Progenitor cell of endocrine pancreas (in vitro differentiated cells): ENCODE measurements at regions not wholly inside any gene's neighbourhood (a gene's known extent, or its start where the extent isn't known, plus 50 kb on each side); places are given as distances from the start of the nearest gene placed in this dataset.

Source experiments
- DNase-seq: peaks from one replicate; pipeline ENCODE4 v3.0.0; 2021; ENCODE audit warnings: low spot score; ENCODE audit not compliant: unreplicated experiment
- H3K27ac Mint-ChIP-seq: 2 replicates; pipeline ENCODE4 v1.8.0; 2021; ENCODE audit warnings: mild to moderate bottlenecking, moderate library complexity, mixed read lengths
- H3K27me3 Mint-ChIP-seq: 2 replicates; pipeline ENCODE4 v1.8.0; 2021; ENCODE audit warnings: mixed read lengths
- H3K36me3 Mint-ChIP-seq: 2 replicates; pipeline ENCODE4 v1.8.0; 2022; ENCODE audit warnings: mixed read lengths; ENCODE audit not compliant: insufficient read depth
- H3K4me1 Mint-ChIP-seq: 2 replicates; pipeline ENCODE4 v1.8.0; 2021; ENCODE audit warnings: low read depth, mixed read lengths
- H3K4me3 Mint-ChIP-seq: 2 replicates; pipeline ENCODE4 v1.8.0; 2021; ENCODE audit warnings: low read depth, mild to moderate bottlenecking, moderate library complexity, mixed read lengths
- H3K9me3 Mint-ChIP-seq: 2 replicates; pipeline ENCODE4 v1.8.0; 2021; ENCODE audit warnings: low read depth, mixed read lengths
- TF ChIP-seq, protein P1 (sequence below): fragments of 200-600 bp; sonication (generic); IDR thresholded peaks from one replicate; pipeline ENCODE4 v1.5.0; 2021; ENCODE audit warnings: antibody characterized with exemption, mild to moderate bottlenecking; ENCODE audit not compliant: unreplicated experiment

DNA sequence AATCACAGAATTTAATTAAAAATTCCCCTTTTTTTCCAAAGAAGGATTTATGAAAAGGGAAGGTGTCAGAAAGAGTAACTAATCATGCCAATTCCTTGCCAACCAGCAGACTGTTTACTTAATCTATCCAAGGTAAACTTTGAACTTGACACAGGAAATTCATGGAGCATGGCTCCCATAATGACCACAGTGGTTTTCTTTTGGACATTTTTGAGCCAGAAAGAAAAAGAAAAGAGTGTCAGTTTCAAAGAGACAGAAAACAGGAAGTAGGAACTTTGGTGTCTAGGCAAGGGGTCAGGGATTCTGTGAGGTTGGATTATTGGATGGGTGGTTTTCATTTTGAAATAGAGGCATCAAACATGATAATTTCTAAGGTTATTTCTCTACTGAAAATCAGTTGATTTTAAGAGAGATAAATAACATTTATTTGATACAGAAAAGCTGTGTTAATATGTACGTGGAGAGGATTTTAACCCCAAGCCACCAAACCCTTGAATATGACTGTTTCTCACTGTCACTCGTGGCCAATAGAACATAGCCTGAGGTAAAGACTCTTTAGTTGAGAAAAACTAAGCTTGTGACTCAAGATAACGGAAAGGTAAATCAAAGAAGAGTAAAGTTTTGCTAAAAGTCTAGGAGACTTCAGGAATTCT lies 196.1 kb downstream of the TTC6 start:
- peak overlapping the region; percentile 33 for H3K27ac Mint-ChIP-seq
- DNase-seq = no peak
- H3K9me3 Mint-ChIP-seq = no peaks in the 10 kb centered on the region
- TF ChIP-seq, protein P1, sequence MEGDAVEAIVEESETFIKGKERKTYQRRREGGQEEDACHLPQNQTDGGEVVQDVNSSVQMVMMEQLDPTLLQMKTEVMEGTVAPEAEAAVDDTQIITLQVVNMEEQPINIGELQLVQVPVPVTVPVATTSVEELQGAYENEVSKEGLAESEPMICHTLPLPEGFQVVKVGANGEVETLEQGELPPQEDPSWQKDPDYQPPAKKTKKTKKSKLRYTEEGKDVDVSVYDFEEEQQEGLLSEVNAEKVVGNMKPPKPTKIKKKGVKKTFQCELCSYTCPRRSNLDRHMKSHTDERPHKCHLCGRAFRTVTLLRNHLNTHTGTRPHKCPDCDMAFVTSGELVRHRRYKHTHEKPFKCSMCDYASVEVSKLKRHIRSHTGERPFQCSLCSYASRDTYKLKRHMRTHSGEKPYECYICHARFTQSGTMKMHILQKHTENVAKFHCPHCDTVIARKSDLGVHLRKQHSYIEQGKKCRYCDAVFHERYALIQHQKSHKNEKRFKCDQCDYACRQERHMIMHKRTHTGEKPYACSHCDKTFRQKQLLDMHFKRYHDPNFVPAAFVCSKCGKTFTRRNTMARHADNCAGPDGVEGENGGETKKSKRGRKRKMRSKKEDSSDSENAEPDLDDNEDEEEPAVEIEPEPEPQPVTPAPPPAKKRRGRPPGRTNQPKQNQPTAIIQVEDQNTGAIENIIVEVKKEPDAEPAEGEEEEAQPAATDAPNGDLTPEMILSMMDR = no peak
- H3K4me1 Mint-ChIP-seq = peaks cover 9% of the 10 kb centered on the region
- peaks cover 7% of the 10 kb centered on the region for H3K36me3 Mint-ChIP-seq
- H3K4me3 Mint-ChIP-seq = no peak overlapping the region
- no peaks in the 10 kb centered on the region for H3K27me3 Mint-ChIP-seq

GRCh38 chr14:37792124-37792523 lies 196.7 kb downstream of the TTC6 start:
- DNase-seq = no peak
- Mint-ChIP-seq H3K36me3 (peaks cover 9% of the 10 kb centered on the region), H3K27ac (no peak overlapping the region), H3K4me3 (no peak overlapping the region), H3K27me3 (no peaks in the 10 kb centered on the region), H3K9me3 (no peaks in the 10 kb centered on the region), H3K4me1 (peaks cover 11% of the 10 kb centered on the region)
- TF ChIP-seq, protein P1 = no peak

DNA sequence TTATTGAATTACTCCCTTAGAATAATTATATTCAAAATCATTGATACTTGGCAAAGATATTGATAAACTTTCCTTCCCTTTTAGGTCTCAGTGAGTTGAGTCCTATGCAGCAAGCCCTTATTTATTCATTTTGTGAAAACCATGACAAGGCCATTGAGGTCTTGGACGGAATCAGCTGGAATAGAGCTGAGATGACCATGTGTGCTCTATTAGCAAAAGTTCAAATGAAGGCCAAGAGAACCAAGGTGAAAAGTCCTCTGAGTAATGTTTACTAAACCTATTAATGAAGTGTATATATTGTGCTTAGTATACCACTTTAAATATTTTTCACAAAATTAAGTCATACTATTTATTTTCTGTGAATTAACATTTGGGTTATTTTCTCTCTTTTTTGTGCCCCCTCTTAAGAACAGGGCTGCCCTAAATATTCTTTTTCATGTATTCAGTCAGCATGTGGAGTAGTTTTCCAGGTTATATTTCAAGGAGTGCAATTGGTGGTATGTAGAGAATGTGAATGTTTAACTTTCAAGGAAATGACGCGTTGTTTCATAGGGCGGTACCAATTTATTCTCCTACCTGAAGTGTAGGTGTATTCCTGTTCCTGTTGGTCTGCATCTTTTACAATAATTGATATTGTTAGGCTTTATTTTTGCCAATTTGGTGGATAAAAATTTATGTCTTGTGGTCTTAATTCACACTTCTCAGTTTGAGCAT lies 201.4 kb downstream of the TTC6 start:
- no peak for DNase-seq
- no peaks in the 10 kb centered on the region for H3K9me3 Mint-ChIP-seq
- peaks cover 13% of the 10 kb centered on the region for H3K4me1 Mint-ChIP-seq
- TF ChIP-seq, protein P1 = no peak
- H3K27me3 Mint-ChIP-seq = no peaks in the 10 kb centered on the region
- H3K4me3 Mint-ChIP-seq = no peak overlapping the region
- no peak overlapping the region for H3K27ac Mint-ChIP-seq
- peaks cover 26% of the 10 kb centered on the region for H3K36me3 Mint-ChIP-seq

- Mint-ChIP-seq H3K36me3 (peaks cover 26% of the 10 kb centered on the region), H3K4me3 (no peak overlapping the region), H3K4me1 (peaks cover 13% of the 10 kb centered on the region), H3K9me3 (no peaks in the 10 kb centered on the region), H3K27me3 (no peaks in the 10 kb centered on the region), H3K27ac (no peak overlapping the region)
- TF ChIP-seq, protein P1 = no peak
- DNase-seq = no peak
Measured at GRCh38 chr14:37797675-37798074, 202.2 kb downstream of the TTC6 start.

DNA sequence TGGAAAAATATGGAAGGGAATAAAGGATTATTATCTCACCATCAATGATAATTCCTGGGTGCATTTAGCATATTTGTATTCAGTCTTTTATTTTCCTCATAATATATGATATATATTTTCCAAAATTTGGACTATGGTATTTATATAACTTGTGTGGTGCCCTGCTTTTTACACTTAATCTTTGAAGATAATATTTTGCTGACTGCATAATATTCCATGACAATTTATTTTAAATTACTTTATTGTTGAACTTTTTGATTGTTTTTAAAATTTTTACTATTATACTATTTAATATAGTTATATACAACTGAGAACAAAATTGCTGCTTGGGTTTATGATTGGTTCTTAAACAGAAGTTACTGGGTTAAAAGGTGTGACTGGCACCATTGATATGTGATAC lies 212.3 kb downstream of the TTC6 start:
- Mint-ChIP-seq H3K27me3 (no peaks in the 10 kb centered on the region), H3K27ac (no peak overlapping the region), H3K4me1 (peaks cover 33% of the 10 kb centered on the region), H3K4me3 (no peak overlapping the region), H3K9me3 (no peaks in the 10 kb centered on the region), H3K36me3 (peaks cover 8% of the 10 kb centered on the region)
- DNase-seq = no peak
- TF ChIP-seq, protein P1 = no peak
